ENCODE measurements at regions not wholly inside any gene's neighbourhood (a gene's known extent, or its start where the extent isn't known, plus 50 kb on each side); places are given as distances from the start of the nearest gene placed in this dataset.

DNA sequence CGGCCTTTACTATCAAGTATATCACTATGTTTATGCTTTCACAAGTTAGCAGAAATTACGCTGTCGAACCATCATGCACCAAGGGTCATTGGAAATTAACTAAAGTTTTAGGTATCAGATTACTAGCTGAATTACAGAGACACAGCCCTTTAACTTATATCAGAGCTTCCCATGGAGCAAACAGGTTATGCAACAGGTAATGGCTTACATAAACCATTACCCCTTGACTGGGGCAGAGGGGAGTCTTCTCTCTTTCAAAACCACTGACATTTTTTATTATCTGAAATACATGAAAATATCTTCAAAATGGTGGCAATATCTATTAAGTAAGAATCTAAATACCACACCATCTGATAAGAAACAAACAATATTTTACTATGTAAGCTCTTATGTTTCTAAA, 1692.9 kb upstream of the SLC10A2 start:
- DNase-seq (ENCODE audit: low read depth) = no peak

DNA sequence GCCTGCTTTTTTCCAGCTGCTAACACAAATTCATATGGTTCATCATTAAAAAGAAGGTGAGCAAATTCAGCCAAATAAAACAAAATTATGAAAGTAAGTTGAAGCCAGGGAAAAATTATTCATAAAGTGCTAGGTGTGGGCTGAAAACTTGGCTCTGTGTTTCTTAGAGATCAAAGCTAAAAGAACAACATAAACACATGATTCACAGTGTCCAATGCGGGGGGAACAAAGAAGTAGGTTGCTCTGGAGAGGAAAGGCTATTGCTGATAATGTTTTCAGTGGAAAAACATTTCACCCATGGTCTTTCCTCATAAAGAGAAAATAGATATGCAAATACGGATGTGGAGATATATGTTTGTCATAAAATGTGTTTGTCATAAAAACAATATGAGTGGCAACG, 1691.5 kb upstream of the SLC10A2 start:
- no peak for DNase-seq (ENCODE audit: low read depth)

DNA sequence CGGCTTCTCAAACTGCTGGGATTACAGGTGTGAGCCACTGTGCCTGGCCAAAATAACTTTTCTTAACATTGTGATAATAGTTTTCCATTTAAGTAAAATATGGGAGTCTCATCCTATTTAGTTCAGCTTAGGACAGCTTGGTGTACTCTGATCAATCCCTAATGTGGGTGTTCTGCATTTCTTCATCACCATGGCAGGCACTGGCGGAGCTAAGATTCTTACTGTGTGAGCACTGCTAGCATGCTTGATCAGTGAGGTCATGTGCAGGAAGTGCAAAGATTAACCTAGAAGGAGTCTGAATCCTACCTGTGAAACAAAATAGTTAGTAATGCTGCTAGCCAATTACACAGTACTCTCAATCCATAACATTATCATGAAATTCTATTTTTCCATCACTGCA, 1684.2 kb upstream of the SLC10A2 start:
- no peak for DNase-seq (ENCODE audit: low read depth)

DNA sequence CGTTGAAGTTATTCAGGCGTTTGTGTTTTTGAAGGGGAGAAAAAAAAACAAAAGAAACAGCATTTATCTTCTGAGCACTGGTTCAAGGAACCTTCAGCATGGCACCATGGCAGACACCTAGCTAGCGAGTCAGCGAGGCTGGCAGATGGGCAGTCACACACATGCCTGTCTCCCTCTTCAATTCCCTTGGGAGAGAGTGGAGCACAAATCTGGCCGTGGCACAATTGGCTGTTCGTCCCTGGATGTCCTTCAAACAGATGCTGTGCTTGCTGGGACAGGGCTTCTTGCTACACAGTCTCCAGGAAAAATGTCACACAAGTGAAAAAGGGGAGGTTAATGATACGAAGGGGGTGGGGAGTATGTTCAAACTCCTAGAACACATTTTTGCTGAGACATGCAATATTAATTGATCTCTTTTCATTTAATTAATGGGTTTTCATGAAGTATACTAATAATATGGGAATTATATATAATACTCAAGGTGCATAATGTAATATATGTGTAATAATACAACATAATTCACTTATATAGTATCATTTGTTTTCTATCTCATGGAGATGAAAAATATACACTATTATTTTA, 1674.5 kb upstream of the SLC10A2 start:
- no peak for DNase-seq (ENCODE audit: low read depth)

DNA sequence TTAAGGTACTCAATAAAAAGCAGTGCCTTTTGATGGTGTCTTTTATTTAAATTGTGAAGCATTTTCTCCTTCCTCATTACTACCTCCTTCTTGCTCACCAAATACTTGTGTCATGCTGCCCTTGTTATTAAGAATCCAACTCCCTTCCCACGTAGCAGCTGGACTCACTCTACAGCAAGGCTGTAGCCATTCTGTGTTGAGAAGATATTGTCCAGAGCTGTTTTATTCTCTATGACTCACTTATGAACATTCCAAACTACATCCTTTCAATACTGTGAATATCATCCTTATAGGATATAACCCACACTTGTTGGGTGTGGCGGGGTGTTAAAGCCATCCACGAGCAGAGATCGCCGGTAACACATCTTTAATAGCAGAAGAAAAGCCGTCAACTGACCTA, 1671.5 kb upstream of the SLC10A2 start:
- DNase-seq (ENCODE audit: low read depth) = no peak

DNA sequence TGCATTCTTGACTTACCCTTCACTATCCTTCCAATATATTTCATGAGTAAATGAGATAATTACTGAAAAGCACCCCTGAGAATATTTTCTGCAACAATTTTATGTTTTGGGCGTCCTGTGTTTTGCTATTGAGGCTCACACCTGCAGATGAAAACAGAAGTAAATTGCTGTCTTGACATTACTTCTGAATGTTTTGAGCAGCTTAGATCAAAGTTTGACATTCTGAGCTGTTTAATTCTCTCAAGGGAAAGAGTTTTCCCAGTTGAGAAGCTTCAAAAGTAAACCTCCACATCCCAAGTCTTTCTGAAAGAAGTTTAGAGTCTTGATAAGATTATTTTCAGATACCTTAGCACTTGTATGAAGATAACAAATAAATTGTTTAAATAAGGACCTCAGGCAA, 1667.2 kb upstream of the SLC10A2 start:
- no peak for DNase-seq (ENCODE audit: low read depth)

DNA sequence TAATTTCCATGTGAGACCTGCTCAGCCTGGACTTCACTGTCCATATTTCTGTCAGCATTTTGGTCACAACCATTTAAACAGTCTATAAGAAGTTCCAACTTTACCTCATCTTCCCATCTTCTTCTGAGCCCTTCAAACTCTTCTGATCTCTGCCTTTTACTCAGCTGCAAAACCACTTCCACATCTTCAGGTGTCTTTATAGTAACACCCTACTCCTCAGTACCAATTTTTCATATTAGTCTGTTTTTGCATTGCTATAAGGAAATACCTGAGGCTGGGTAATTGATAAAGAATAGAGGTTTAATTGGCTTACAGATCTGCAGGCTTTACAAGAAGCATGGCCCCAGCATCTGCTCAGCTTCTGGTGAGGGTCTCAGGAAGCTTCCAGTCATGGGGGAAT, 1648.9 kb upstream of the SLC10A2 start:
- no peak for DNase-seq (ENCODE audit: low read depth)

DNA sequence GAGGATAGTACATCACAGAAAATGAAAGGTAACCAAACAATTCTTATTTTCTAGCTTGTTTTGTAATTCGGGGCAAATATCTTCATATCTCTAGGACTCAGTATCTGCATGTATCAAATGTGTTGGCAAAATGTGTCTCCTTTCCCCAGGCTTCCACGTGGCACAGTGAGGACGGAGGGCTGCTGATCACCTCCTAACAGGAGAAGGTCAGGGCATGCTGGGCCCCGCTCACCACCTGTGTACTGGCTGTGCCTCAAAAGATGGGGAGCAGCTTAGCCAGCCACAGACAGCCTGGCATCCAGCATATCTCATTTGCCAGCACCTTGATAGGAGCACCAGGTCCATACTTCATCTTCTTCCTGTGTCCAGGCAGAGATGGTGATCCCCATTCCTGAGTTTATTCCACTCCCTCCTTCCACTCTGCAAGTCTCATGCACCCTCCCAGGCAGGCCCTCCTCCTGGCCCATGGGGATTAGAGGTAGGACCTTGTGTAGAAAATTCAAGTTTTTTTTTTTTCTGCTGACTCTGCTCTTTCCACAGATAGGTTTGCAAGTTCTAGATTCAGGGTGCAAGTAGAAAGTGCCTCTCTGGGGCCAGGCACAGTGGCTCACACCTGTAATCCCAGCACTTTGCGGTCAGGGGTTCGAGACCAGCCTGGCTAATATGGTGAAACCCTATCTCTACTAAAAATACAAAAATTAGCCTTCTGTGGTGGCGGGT, 1639.0 kb upstream of the SLC10A2 start:
- DNase-seq (ENCODE audit: low read depth) = no peak

DNA sequence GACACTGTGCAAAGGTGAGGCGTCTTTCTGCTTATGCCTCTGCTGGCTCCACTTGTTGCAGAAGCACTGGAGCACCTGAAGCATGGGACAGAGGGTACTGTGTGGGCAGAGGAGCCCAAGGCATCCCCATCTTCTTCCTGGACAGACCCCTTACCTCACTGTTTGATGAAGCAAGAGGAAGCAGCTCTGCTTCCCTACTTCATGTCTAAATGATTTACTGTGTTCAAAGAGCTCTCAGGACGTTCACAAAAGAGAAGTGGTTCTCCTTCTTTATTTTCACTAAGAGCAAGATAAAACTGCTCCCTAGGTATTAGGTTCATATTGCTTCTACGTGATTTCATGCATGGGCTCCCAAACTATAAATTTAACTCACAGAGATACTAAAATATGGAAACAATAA, 1635.4 kb upstream of the SLC10A2 start:
- DNase-seq (ENCODE audit: low read depth) = no peak

DNA sequence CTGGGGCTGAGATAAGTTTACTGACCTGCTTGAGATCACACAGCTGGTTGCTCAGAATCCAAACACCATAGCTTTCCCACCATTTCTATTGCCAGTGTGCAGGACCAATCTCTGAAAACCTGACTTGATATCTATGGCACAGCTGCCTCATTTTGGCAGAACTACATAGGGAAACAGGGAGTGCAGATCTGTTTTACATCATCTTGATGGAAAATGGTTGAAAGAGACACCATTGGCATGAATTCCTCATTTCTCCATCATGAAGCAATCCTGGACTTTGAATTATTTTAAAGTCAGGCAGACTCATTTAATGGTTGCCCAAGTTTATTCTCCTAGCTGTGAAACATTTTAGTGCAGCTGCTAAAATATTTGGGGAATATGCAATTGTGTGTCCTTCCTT, 1628.2 kb upstream of the SLC10A2 start:
- DNase-seq (ENCODE audit: low read depth) = no peak

DNA sequence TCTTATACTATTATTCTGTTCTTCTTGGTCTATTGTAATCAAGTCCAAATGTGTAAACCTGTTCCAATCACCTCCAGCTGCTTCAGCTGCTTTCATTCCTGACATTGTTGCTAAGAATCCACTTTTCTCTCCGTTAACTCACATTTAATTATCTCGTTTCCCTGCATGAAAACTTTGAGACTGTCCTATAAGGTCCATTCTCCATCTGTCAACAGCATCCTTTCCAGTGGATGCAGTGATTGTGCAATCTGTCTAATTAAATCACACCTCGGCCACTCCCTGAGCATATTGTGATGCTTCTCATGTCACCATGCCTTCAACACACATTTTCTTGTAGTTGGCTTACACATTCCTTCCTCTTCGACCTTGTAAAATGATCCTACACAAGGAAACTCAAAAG, 1626.9 kb upstream of the SLC10A2 start:
- no peak for DNase-seq (ENCODE audit: low read depth)

DNA sequence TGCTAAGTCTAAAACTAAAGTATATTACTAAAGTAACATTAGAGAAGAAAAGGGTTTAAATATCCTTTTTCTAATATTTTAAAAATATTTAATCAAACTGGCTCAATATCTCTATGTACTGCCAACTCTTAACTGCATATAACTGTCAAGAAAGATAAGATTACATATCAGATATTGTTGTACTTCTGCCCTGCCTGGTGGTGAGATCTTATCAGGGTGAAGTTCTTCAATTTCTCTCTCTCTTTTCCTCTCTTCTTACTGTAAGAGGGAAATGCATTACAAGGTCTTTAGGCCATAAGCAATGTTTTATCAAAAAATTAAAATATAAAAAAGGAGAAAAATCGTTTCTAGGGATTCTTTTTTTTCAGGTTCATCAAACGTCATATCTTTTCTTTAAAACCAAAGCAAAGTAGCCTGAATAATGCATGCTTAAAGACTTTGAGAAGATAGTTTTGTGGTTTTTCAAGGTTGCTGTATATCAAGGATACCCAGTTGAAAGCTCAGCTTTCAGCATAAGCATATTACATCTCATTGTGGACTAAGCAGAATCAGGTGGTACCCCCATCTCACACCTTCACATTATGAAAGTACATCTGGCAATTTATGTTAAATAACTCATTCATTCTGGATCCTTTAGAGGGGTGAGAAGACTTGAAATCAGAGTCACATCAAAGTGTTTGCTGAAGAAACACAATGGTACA, 1625.7 kb upstream of the SLC10A2 start:
- no peak for DNase-seq (ENCODE audit: low read depth)

DNA sequence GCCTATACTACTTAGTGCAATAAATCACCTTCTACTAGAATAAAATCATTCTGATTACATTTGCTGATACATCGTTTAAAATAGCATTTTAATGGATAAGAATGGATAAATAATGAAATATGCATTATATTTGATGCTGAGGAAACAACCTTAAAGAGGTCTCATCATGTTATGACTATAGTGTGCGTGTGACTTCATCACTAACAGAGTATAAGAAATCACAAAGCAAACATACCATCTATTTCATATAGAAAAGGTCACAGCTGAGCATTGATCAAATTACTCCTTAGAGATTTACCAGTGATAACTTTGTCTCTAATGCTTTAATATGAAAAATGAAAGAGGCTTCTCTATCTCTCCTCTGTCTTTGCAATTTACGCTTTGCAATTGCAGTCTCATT, 1620.3 kb upstream of the SLC10A2 start:
- DNase-seq (ENCODE audit: low read depth) = no peak

DNA sequence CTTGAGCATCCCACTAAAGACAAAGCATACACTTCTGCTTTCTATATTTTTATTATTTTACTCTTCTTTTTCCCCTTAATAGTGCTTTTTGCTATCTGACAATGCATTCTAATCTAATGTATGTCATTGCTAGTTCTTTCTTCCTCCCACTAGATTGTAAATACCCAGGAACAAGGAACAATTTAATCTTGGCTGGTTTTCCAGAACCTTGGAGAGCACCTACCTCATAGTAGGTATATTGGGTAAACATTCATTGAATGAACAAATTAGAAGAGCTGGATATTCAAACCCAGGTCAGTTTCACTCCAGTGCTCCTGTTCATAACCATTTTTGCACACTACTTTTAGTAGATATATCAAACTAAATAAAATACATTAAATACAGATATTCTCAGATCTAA, 1617.6 kb upstream of the SLC10A2 start:
- DNase-seq (ENCODE audit: low read depth) = no peak

DNA sequence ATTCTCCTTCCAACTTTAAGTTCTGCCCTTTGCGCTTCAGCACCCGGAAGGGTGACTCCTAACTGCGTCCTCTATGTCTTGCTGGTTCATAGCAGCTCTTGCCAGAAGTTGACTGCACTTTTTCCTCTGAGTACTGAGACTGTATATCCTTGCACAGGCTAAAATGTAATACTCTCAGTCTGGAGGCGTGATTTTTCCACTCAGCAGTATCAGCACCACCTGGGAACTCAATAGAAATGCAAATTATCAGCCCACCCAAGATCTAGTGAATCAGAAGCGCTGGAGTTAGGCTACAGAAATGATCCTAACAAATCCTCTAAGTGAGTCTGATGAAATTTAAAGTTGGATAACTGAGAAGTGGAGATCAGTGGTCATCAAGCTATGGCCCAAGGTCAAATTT, 1611.9 kb upstream of the SLC10A2 start:
- no peak for DNase-seq (ENCODE audit: low read depth)

DNA sequence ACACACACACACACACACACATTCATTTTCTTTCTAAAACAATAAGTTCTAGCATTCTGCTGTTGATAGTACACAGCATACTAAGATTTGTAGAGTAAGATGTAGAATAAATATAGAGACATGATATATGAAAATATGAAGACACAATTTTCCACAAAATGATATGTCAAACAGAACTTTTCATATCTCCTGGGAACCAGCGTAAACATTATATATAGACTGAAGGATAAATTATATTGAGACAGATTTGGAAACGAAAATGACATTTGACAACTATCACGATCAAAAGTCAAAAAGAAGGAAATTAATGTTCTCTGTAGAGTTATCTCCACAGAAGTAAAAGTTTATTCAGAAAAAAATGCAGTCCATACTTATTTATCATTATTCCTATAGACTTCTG, 1605.7 kb upstream of the SLC10A2 start:
- no peak for DNase-seq (ENCODE audit: low read depth)

DNA sequence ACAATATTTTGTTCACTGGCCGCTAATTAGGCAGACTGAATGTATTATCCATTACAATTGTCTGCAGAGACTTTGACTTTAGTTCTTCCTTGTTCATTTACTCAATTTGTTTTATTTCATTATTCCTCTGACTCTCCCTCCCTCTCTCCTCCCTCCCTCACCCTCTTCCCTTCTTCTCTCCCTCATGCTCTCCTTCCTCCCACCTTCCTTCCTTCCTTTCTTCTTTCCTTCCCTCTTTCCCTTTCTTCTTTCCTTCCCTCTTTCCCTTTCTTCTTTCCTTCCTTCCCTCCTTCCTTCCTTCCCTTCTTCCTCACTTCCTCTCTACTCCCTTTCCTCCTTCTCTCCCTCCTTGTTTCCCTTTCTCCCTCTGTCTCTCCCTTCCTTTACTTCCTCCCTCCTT, 1591.0 kb upstream of the SLC10A2 start:
- DNase-seq (ENCODE audit: low read depth) = no peak

DNA sequence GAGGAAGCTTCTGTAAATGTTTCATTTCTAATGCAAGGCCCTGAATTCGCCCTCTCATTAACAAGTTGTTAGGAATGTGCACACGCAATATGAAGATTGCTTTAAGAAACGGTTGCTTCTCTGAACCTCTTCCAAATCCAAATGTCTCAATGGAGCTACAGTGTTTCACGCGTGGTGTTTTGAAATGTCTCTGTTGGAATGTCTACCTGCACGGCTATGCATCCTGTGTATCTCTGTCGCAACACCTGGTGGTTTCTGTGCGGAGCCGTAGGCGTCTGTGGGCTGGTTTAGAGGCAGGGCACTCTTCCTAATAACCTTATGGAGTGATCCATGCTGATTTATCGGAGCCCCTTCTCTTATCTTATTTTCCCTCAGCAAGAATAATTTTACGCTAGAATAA, 1584.2 kb upstream of the SLC10A2 start:
- DNase-seq (ENCODE audit: low read depth) = no peak

DNA sequence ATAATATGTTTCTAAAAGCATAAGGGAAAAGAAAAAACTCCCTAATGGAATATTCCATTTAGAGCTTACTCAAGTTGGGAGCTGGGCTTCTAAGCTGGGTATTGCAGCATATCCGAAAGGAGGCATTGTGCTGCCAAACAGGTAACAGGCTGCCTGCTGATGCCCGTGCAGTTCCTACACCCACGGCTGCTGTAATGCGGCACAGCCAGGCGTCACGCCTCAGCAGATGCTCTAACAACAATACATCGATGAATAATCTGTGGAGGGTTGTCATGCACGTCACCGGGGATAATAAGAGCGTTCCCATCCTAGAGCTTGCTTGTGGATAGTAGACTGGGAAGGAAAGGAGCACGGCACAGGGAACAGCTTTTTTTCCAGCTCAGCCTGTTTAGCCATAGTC, 1582.1 kb upstream of the SLC10A2 start:
- no peak for DNase-seq (ENCODE audit: low read depth)

DNA sequence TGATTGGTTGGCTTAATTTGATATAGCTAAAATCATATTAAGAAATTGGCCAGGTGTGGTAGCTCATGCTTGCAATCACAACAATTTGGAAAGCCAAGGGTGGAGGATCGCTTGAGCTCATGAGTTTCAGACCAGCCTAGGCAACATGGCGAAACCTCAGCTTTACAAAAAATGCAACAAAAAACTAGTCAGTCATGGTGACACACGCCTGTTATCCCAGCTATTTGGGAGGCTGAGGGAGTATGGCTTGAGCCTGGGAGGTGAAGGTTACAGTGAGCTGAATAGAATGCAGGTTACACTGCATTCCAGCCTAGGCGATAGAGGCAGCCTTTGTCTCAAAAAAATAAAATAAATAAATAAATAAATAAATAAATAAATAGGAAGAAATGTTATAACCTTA, 1579.6 kb upstream of the SLC10A2 start:
- no peak for DNase-seq (ENCODE audit: low read depth)

DNA sequence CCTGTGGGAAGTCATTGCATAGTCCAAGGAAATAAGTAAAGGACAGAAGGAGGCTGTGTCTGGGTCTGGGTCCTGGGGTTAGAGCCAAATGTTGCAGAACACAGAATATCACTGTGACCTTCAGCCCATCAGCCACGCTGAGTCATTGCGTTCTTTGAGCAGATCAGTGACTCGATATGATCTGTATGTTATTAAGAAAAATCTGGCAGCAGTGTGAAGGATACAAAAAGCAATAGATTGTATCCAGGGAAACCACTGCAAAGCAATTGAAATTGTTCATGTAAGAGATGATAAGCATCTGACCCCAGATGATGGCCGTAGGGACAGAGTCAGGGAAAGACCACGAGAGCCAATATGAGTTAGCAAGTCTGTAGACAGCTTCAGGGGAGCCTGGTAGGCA, 1575.1 kb upstream of the SLC10A2 start:
- no peak for DNase-seq (ENCODE audit: low read depth)

DNA sequence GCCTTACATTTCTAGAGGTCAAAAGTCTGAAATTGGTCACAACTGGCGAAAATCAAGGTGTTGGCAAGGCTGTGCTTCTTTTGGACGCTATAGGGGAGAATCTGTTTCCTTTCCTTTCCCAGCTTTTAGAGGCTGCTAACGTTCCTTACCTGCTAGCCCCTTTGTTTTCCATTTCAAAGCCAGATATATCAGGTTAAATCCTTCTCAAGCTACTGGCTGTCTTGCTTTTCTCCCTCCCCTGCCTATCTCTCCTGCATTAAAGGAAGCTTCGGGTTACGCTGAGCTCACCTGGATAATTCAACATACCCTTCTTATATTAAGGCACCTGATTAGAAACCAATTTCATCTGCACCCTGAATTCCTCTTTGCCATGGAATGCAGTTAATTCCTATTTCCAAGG, 1569.7 kb upstream of the SLC10A2 start:
- no peak for DNase-seq (ENCODE audit: low read depth)

DNA sequence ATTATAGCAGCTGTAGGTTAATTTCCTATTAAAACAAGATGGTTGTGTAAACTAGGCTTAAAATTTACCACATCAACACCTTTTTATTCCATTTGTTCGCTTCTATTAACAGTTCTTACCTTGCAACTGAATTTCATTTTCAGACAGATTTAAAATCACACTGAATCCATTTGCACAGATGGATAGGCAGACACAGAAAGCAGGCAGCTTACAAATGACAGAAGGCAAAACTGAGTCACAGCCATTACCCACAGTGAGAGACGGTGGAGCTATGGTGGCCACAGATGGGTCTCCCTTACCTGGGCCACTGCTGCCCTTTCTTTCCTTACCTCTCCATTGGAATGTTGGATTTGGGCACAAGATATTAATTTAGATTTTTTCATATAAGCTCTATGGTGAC, 1567.8 kb upstream of the SLC10A2 start:
- DNase-seq (ENCODE audit: low read depth) = no peak

DNA sequence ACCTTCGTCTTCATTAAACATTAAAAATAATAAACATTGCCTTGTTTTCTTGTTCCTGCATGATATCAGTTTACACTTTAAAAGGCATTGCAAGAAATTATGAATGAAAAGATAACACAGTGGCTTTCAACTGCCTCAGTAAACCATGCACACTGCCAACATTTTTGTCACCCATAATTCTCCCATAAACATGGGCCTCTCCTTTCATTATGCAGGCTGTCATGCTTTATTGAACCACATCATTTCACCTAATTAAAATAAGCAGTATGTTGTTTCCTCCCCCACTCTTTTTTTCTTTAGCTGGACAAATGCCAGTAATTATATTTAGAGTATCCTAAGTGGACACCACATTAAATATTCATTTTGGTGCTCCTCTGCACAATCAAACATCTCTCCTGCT, 1566.5 kb upstream of the SLC10A2 start:
- DNase-seq (ENCODE audit: low read depth) = no peak

All from GM04503 (cell line).